GM12878 (cell line): ENCODE measurements at regions not wholly inside any gene's neighbourhood (a gene's known extent, or its start where the extent isn't known, plus 50 kb on each side); places are given as distances from the start of the nearest gene placed in this dataset.

Experiments used
- ATAC-seq: fragments of 200-7000 bp; cut with Tn5 transposase; 3 replicates; pipeline ENCODE4 v1.9.1; 2020; ENCODE audit warnings: mild to moderate bottlenecking, moderate library complexity
- BruUV-seq: library from RNA; stranded (reverse); fragments of 400-500 nt; replicated peaks from 2 replicates; lab custom pipeline; 2021; lab: Mats Ljungman, UMichigan
- CTCF ChIA-PET: fragments of 300-600 bp; sonication (Branson Sonifier 250); formaldehyde crosslinking; extraction: SDS; loops from one replicate; lab custom pipeline; 2021; ENCODE audit warnings: inconsistent platforms; lab: Yijun Ruan, JAX
- POLR2A ChIA-PET: fragments of 350-600 bp; formaldehyde crosslinking; extraction: SDS; loops from one replicate; lab custom pipeline; 2021; ENCODE audit warnings: inconsistent platforms; lab: Charles Lee
- RAD21 ChIA-PET: fragments of 300-600 bp; sonication (Branson Sonifier 250); formaldehyde crosslinking; loops from one replicate; lab custom pipeline; 2023; ENCODE audit warnings: antibody characterized with exemption; ENCODE audit not compliant: unreplicated experiment; lab: Charles Lee
- SMC1A ChIA-PET: fragments of 300-600 bp; sonication (Branson Sonifier 250); formaldehyde crosslinking; loops from one replicate; lab custom pipeline; 2023; ENCODE audit not compliant: unreplicated experiment, uncharacterized antibody; lab: Charles Lee
- DNase-seq: peaks from one replicate; pipeline ENCODE4 v3.0.0-alpha.2; 2011; ENCODE audit warnings: low read depth, low spot score
- FAIRE-seq: peaks from 3 replicates; lab custom pipeline; 2011; peaks lifted over from hg19 to GRCh38; lab: Jason Lieb, UNC
- H2AFZ ChIP-seq: 2 replicates; pipeline ENCODE4 v1.6.0; 2011; ENCODE audit warnings: low read depth, low read length, control low read depth; ENCODE audit not compliant: control insufficient read depth
- H3K27ac ChIP-seq: 2 replicates; pipeline ENCODE4 v1.5.1; 2011; ENCODE audit warnings: control low read depth; ENCODE audit not compliant: control insufficient read depth, insufficient read depth
- H3K27me3 ChIP-seq, 2 experiments: replicated peaks in 1 of 2; 2 replicates each; pipeline versions ENCODE4 v1.6.0 to v1.6.1; 2011; ENCODE audit warnings: low read length in 1 of 2; ENCODE audit not compliant: control insufficient read depth in 2 of 2, insufficient read depth in 2 of 2
- H3K36me3 ChIP-seq, 2 experiments: 2 replicates each; pipeline ENCODE4 v1.5.1; 2011; ENCODE audit warnings: low read length in 1 of 2; ENCODE audit not compliant: control insufficient read depth in 2 of 2, insufficient read depth in 2 of 2
- H3K4me1 ChIP-seq: 2 replicates; pipeline ENCODE4 v1.6.1; 2011; ENCODE audit warnings: mild to moderate bottlenecking, low read length, moderate library complexity, mixed read lengths; ENCODE audit not compliant: control insufficient read depth, insufficient read depth
- H3K4me2 ChIP-seq: 2 replicates; pipeline ENCODE4 v1.6.0; 2011; ENCODE audit warnings: control low read depth; ENCODE audit not compliant: control insufficient read depth, insufficient read depth
- H3K4me3 ChIP-seq: fragments of 200-600 bp; sonication (generic); 2 replicates; pipeline ENCODE4 v1.5.1; 2016
- H3K79me2 ChIP-seq: 2 replicates; pipeline ENCODE4 v1.6.0; 2011; ENCODE audit warnings: low read length; ENCODE audit not compliant: control insufficient read depth, insufficient read depth
- H3K9ac ChIP-seq: 2 replicates; pipeline ENCODE4 v1.8.0; 2011; ENCODE audit warnings: low read length, control low read depth, mixed read lengths; ENCODE audit not compliant: control insufficient read depth, insufficient read depth
- H3K9me3 ChIP-seq: replicated peaks from 3 replicates; pipeline ENCODE4 v1.5.1; 2011; ENCODE audit warnings: mild to moderate bottlenecking, low read length; ENCODE audit not compliant: control insufficient read depth, insufficient read depth
- H4K20me1 ChIP-seq: 2 replicates; pipeline ENCODE4 v1.6.0; 2011; ENCODE audit not compliant: control insufficient read depth, insufficient read depth
- ATF7 ChIP-seq: fragments of 450-650 bp; IDR thresholded peaks from 2 replicates; pipeline ENCODE4 v1.6.1; 2016; ENCODE audit warnings: low read depth, mild to moderate bottlenecking
- IRF4 ChIP-seq: IDR thresholded peaks from 2 replicates; pipeline ENCODE4 v1.6.1; 2011; ENCODE audit warnings: low read depth, low read length
- KLF5 ChIP-seq: fragments of 450-650 bp; IDR thresholded peaks from 2 replicates; pipeline ENCODE4 v1.6.1; 2014; ENCODE audit warnings: mild to moderate bottlenecking; ENCODE audit not compliant: partially characterized antibody
- POLR2AphosphoS2 ChIP-seq: IDR thresholded peaks from 2 replicates; pipeline ENCODE4 v1.6.1; 2011; ENCODE audit warnings: low read depth, mild to moderate bottlenecking, low read length, improper control_type of control experiment, moderate library complexity
- POU2F2 ChIP-seq: IDR thresholded peaks from 3 replicates; pipeline ENCODE4 v1.6.1; 2011; ENCODE audit warnings: low read depth, mild to moderate bottlenecking, low read length, borderline replicate concordance
- RBBP5 ChIP-seq: fragments of 200-600 bp; sonication (generic); conservative IDR thresholded peaks from 2 replicates; pipeline ENCODE4 v1.6.1; 2016
- RCOR1 ChIP-seq: conservative IDR thresholded peaks from 2 replicates; pipeline ENCODE4 v1.6.1; 2012; ENCODE audit warnings: low read depth, low read length, improper control_type of control experiment
- RFX5 ChIP-seq: IDR thresholded peaks from 2 replicates; pipeline ENCODE4 v1.6.1; 2011; ENCODE audit warnings: low read depth, low read length, improper control_type of control experiment
- SREBF1 ChIP-seq: IDR thresholded peaks from 2 replicates; pipeline ENCODE4 v1.6.1; 2012; ENCODE audit warnings: mild to moderate bottlenecking, low read length
- STAT3 ChIP-seq: IDR thresholded peaks from 2 replicates; pipeline ENCODE4 v1.6.1; 2011; ENCODE audit warnings: low read depth, low read length, improper control_type of control experiment
- TBL1XR1 ChIP-seq: IDR thresholded peaks from 2 replicates; pipeline ENCODE4 v1.6.1; 2012; ENCODE audit warnings: low read depth, low read length, improper control_type of control experiment
- WGBS: methylation state at CpG from one replicate; pipeline ENCODE4 v1.1.6; 2016; ENCODE audit warnings: low lambda C conversion rate; ENCODE audit not compliant: insufficient replicate concordance, insufficient coverage; ENCODE audit errors: missing lambda C conversion rate; 5-methylcytosine and 5-hydroxymethylcytosine counted together
- in situ Hi-C: fragments of 300-500 bp; cut with MboI; formaldehyde crosslinking; loops from 9 replicates; pipeline ENCODE4 v1.14.3; 2018; ENCODE audit warnings: mixed read lengths
- intact Hi-C: fragments of 100-400 bp; cut with micrococcal nuclease; formaldehyde crosslinking; loops from one replicate; pipeline ENCODE4 v1.14.2; 2022; ENCODE audit not compliant: unreplicated experiment
- TF ChIP-seq, protein P1 (sequence below): IDR thresholded peaks from 2 replicates; pipeline ENCODE4 v1.6.1; 2011; ENCODE audit warnings: mild to moderate bottlenecking, low read depth, low read length, moderate library complexity; ENCODE audit not compliant: insufficient replicate concordance

GRCh38 chr7:85286446-85286845, 99.6 kb upstream of the SEMA3D start:
- Histone ChIP-seq H3K4me1 (no peaks in the 10 kb centered on the region), H3K9me3 (no peaks in the 10 kb centered on the region), H3K36me3 (no peaks in the 10 kb centered on the region), H4K20me1 (no peaks in the 10 kb centered on the region), H3K79me2 (no peaks in the 10 kb centered on the region), H3K4me2 (no peak overlapping the region), H3K9ac (no peak overlapping the region), H2AFZ (no peak overlapping the region), H3K27ac (no peak overlapping the region), H3K4me3 (no peak overlapping the region), H3K27me3 (no peaks in the 10 kb centered on the region)
- ChIA-PET SMC1A (no interaction called here), RAD21 (no interaction called here), CTCF (interaction anchor here (1.3 kb wide), 1 partner anchor 10 kb away, joined by 3 read pairs; no protein-coding TSS in a partner anchor), POLR2A (no interaction called here)
- ATAC-seq (no peak), DNase-seq (no peak), FAIRE-seq (no peak)
- no peak for TF ChIP-seq KLF5
- TF ChIP-seq RBBP5: no peak
- no peak for TF ChIP-seq POU2F2
- TF ChIP-seq ATF7: no peak
- TF ChIP-seq IRF4: no peak
- TF ChIP-seq RCOR1: no peak
- TF ChIP-seq SREBF1: no peak
- no peak for TF ChIP-seq RFX5
- no peak for TF ChIP-seq TBL1XR1
- no peak for TF ChIP-seq POLR2AphosphoS2
- TF ChIP-seq, protein P1, sequence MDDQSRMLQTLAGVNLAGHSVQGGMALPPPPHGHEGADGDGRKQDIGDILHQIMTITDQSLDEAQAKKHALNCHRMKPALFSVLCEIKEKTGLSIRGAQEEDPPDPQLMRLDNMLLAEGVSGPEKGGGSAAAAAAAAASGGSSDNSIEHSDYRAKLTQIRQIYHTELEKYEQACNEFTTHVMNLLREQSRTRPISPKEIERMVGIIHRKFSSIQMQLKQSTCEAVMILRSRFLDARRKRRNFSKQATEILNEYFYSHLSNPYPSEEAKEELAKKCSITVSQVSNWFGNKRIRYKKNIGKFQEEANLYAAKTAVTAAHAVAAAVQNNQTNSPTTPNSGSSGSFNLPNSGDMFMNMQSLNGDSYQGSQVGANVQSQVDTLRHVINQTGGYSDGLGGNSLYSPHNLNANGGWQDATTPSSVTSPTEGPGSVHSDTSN: no peak
- TF ChIP-seq STAT3: no peak
- in situ Hi-C loops (no loop called here), intact Hi-C loops (loop anchor here (10.0 kb wide), 1 partner anchor 62 kb away; no protein-coding TSS in a partner anchor)
- no TSS peak for BruUV-seq
- WGBS: 10% methylated on average over 3 of the region's 3 CpGs
